ENCODE measurements at regions not wholly inside any gene's neighbourhood (a gene's known extent, or its start where the extent isn't known, plus 50 kb on each side); places are given as distances from the start of the nearest gene placed in this dataset.
"Not testable (repeated sequence)": the region's sequence is repeated elsewhere in the genome, so short reads cannot be mapped to it uniquely, and the experiment has no call there.

DNA sequence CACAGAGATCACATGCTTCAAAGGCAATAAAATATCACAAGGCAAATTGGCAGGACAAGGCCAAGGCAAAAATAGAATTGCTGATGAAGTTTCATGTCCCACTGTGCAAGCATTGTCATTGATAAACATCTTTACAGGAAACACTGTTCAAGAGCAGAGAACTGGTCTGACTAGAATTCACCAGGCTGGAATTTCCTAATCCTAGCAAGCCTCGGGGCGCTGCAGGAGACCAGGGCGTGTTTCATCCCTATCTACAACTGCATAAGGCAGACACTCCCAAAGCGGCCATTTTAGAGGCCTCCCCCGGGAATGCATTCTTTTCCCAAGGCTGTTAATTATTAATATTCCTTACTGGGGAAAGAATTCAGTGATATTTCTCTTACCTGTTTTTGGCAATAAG, 103.7 kb upstream of the GHR start:
- TF ChIP-seq SETDB1 (IDR thresholded peaks at IDR 0.05; ENCODE audit: insufficient read length, low read length) (peak; percentile 81), ZNF626 (tag by site-specific recombination; IDR thresholded peaks at IDR 0.05) (0 out of 2 replicates have a peak, but pooled peaks have one; percentile 43), TRIM28 (IDR thresholded peaks at IDR 0.05; ENCODE audit: borderline replicate concordance, low read length) (peak; percentile 38; the same call in 1 of the 2 replicates)
- H3K36me3 ChIP-seq (ENCODE audit: control insufficient read depth in 2 of 2, insufficient read depth in 1 of 2, low read length in 2 of 2); H3K4me1 ChIP-seq (ENCODE audit: control insufficient read depth, insufficient read depth, low read length); POLR2A ChIA-PET; H3K4me3 ChIP-seq (ENCODE audit: low read depth, low read length); H3K9me3 ChIP-seq (ENCODE audit: control insufficient read depth, insufficient read depth, low read depth, low read length); H3K27ac ChIP-seq (ENCODE audit: extremely low read depth, low read depth, low read length); CTCF ChIA-PET: not testable (repeated sequence)

DNA sequence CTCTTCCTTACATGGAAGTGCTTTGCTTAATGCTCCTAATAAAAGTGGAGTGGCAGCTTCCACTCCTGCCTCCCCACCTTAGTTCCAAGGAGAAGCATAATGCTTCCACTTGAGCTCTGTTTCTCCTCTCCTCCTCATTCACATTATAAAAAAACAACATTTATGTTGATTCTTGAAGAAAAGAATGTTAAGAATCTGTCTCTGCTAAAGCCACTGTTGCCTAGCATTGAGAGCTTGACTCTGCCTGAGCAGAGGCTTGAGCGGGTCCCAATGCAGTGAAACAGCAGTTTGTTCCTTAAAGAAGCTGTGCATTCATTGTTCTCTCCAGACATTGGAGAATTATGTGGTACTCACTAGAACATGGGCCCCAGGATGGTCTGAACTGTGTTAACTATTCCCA, 101.5 kb upstream of the GHR start:
- ChIA-PET CTCF (no interaction called here), POLR2A (no interaction called here)
- H3K36me3 ChIP-seq (ENCODE audit: control insufficient read depth in 2 of 2, insufficient read depth in 1 of 2, low read length in 2 of 2) = no peaks in the 10 kb centered on the region

DNA sequence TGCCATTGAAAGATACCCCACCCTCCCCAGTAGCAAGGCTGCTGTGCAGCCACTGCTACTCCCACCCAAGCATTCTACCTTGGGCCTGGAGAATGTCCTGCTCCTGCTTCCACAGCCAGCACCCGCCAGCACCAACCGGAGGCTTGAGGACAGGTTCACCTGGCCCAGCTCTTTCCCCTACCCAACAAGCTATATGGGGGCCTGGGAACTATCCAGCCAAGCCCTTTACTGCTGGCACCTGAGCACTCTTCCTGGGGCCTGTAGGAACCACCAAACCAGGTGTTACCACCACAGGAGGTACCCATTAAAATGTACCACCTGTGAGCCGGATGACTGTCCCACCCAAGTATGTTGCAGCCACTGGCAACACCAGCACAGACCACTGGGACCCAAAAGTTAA, 86.1 kb upstream of the GHR start:
- POLR2A ChIA-PET = no interaction called here
- H3K36me3 ChIP-seq (ENCODE audit: control insufficient read depth in 2 of 2, insufficient read depth in 1 of 2, low read length in 2 of 2) = no peaks in the 10 kb centered on the region
- no peaks in the 10 kb centered on the region for H3K9me3 ChIP-seq (ENCODE audit: control insufficient read depth, insufficient read depth, low read depth, low read length)
- H3K4me3 ChIP-seq (ENCODE audit: low read depth, low read length) = no peak overlapping the region
- no peak overlapping the region for H3K27ac ChIP-seq (ENCODE audit: extremely low read depth, low read depth, low read length)
- TF ChIP-seq ZNF621 (tag by site-specific recombination; IDR thresholded peaks at IDR 0.05) = no peak
- no peak for TF ChIP-seq ZNF791 (tag by site-specific recombination; IDR thresholded peaks at IDR 0.05)
- no peak for TF ChIP-seq ZBTB20 (tag by site-specific recombination; IDR thresholded peaks at IDR 0.05)
- no peak for TF ChIP-seq ZNF549 (tag by site-specific recombination; IDR thresholded peaks at IDR 0.05)
- TF ChIP-seq ZXDB (tag by site-specific recombination; IDR thresholded peaks at IDR 0.05) = no peak
- TF ChIP-seq ZNF416 (tag by site-specific recombination; IDR thresholded peaks at IDR 0.05) = no peak
- no peak for TF ChIP-seq ZNF571 (tag by site-specific recombination; IDR thresholded peaks at IDR 0.05)
- TF ChIP-seq GLI4 (tag by site-specific recombination; IDR thresholded peaks at IDR 0.05) = no peak
- no peak for TF ChIP-seq ZNF596 (tag by site-specific recombination; IDR thresholded peaks at IDR 0.05)
- TF ChIP-seq, protein P1, sequence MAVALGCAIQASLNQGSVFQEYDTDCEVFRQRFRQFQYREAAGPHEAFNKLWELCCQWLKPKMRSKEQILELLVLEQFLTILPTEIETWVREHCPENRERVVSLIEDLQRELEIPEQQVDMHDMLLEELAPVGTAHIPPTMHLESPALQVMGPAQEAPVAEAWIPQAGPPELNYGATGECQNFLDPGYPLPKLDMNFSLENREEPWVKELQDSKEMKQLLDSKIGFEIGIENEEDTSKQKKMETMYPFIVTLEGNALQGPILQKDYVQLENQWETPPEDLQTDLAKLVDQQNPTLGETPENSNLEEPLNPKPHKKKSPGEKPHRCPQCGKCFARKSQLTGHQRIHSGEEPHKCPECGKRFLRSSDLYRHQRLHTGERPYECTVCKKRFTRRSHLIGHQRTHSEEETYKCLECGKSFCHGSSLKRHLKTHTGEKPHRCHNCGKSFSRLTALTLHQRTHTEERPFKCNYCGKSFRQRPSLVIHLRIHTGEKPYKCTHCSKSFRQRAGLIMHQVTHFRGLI (tag by site-specific recombination; IDR thresholded peaks at IDR 0.05) = no peak
- CTCF ChIA-PET = interaction anchor here (0.5 kb wide), 1 partner anchor 407 kb away, joined by 3 read pairs; no protein-coding TSS in a partner anchor
- H3K4me1 ChIP-seq (ENCODE audit: control insufficient read depth, insufficient read depth, low read length) = no peaks in the 10 kb centered on the region

More for the DNA sequence above, 101.5 kb upstream of the GHR start:
- TF ChIP-seq, protein P2, sequence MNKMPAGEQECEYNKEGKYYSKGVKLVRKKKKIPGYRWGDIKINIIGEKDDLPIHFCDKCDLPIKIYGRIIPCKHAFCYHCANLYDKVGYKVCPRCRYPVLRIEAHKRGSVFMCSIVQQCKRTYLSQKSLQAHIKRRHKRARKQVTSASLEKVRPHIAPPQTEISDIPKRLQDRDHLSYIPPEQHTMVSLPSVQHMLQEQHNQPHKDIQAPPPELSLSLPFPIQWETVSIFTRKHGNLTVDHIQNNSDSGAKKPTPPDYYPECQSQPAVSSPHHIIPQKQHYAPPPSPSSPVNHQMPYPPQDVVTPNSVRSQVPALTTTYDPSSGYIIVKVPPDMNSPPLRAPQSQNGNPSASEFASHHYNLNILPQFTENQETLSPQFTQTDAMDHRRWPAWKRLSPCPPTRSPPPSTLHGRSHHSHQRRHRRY (tag by site-specific recombination; IDR thresholded peaks at IDR 0.05) = no peak
- TF ChIP-seq ZNF558 (tag by site-specific recombination; IDR thresholded peaks at IDR 0.05) (no peak), ZNF677 (tag by site-specific recombination; IDR thresholded peaks at IDR 0.05) (no peak), ZNF48 (tag by site-specific recombination; IDR thresholded peaks at IDR 0.05) (no peak), ZNF112 (tag by site-specific recombination; IDR thresholded peaks at IDR 0.05) (no peak), RBAK (tag by site-specific recombination; IDR thresholded peaks at IDR 0.05) (no peak), OVOL3 (tag by site-specific recombination; IDR thresholded peaks at IDR 0.05) (no peak), ZBTB21 (tag by site-specific recombination; IDR thresholded peaks at IDR 0.05) (no peak), ZNF76 (tag by site-specific recombination; IDR thresholded peaks at IDR 0.05; ENCODE audit: borderline replicate concordance, low read depth) (no peak), ZNF157 (tag by site-specific recombination; IDR thresholded peaks at IDR 0.05) (no peak), ZBTB8A (tag by site-specific recombination; IDR thresholded peaks at IDR 0.05) (no peak), ZBTB1 (tag by site-specific recombination; IDR thresholded peaks at IDR 0.05) (no peak), PRDM1 (tag by site-specific recombination; IDR thresholded peaks at IDR 0.05) (no peak)
- TF ChIP-seq, protein P3, sequence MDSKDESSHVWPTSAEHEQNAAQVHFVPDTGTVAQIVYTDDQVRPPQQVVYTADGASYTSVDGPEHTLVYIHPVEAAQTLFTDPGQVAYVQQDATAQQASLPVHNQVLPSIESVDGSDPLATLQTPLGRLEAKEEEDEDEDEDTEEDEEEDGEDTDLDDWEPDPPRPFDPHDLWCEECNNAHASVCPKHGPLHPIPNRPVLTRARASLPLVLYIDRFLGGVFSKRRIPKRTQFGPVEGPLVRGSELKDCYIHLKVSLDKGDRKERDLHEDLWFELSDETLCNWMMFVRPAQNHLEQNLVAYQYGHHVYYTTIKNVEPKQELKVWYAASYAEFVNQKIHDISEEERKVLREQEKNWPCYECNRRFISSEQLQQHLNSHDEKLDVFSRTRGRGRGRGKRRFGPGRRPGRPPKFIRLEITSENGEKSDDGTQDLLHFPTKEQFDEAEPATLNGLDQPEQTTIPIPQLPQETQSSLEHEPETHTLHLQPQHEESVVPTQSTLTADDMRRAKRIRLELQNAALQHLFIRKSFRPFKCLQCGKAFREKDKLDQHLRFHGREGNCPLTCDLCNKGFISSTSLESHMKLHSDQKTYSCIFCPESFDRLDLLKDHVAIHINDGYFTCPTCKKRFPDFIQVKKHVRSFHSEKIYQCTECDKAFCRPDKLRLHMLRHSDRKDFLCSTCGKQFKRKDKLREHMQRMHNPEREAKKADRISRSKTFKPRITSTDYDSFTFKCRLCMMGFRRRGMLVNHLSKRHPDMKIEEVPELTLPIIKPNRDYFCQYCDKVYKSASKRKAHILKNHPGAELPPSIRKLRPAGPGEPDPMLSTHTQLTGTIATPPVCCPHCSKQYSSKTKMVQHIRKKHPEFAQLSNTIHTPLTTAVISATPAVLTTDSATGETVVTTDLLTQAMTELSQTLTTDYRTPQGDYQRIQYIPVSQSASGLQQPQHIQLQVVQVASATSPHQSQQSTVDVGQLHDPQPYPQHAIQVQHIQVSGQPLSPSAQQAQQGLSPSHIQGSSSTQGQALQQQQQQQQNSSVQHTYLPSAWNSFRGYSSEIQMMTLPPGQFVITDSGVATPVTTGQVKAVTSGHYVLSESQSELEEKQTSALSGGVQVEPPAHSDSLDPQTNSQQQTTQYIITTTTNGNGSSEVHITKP (tag by site-specific recombination; IDR thresholded peaks at IDR 0.05) = no peak
- Histone ChIP-seq H3K9me3 (ENCODE audit: control insufficient read depth, insufficient read depth, low read depth, low read length) (no peaks in the 10 kb centered on the region), H3K27ac (ENCODE audit: extremely low read depth, low read depth, low read length) (no peak overlapping the region), H3K4me1 (ENCODE audit: control insufficient read depth, insufficient read depth, low read length) (no peaks in the 10 kb centered on the region), H3K4me3 (ENCODE audit: low read depth, low read length) (no peak overlapping the region)

All from HEK293 (cell line).